ENCODE measurements at regions not wholly inside any gene's neighbourhood (a gene's known extent, or its start where the extent isn't known, plus 50 kb on each side); places are given as distances from the start of the nearest gene placed in this dataset.

GRCh38 chr4:24073948-24074347, 184.1 kb upstream of the PPARGC1A start:
- TF ChIP-seq EZH2phosphoT487 (IDR thresholded peaks at IDR 0.05; ENCODE audit: borderline replicate concordance, low read length), result no peak
- TF ChIP-seq EZH2 (IDR thresholded peaks at IDR 0.05; ENCODE audit: low read length, unreplicated experiment), result no peak
- no peak for TF ChIP-seq CTCF (conservative IDR thresholded peaks at IDR 0.05; ENCODE audit: low read depth, low read length)
- intact Hi-C loops (cut with micrococcal nuclease), result no loop called here
- Histone ChIP-seq H3K9me2 (replicated peaks; ENCODE audit: low read length) (no peaks in the 10 kb centered on the region), H3K27me3 (ENCODE audit: low read length) (no peaks in the 10 kb centered on the region), H3K79me2 (ENCODE audit: low read length) (no peaks in the 10 kb centered on the region), H3K9me3 (ENCODE audit: low read length) (no peaks in the 10 kb centered on the region), H3K27ac (ENCODE audit: low read length) (no peak overlapping the region), H2AFZ (ENCODE audit: low read length) (no peak overlapping the region), H3K36me3 (ENCODE audit: low read depth, low read length) (no peaks in the 10 kb centered on the region), H3K4me3 (ENCODE audit: low read length) (no peak overlapping the region), H3K4me2 (ENCODE audit: low read length) (no peak overlapping the region), H4K20me1 (ENCODE audit: low read length) (no peaks in the 10 kb centered on the region), H3K4me1 (ENCODE audit: insufficient read depth, low read length) (no peaks in the 10 kb centered on the region), H3F3A (ENCODE audit: low read length, unreplicated experiment) (no peaks in the 10 kb centered on the region), H3K9ac (ENCODE audit: low read length) (no peak overlapping the region)
- CTCF ChIA-PET, result no interaction called here
- ATAC-seq, result no peak
- POLR2A ChIA-PET (ENCODE audit: unreplicated experiment), result no interaction called here
- no TSS peak for BruUV-seq (replicated peaks)
- DNase-seq, result no peak

GRCh38 chr4:24071612-24072372, 181.9 kb upstream of the PPARGC1A start:
- DNase-seq (no peak), ATAC-seq (no peak)
- no peaks in the 10 kb centered on the region for H3K27me3 ChIP-seq (ENCODE audit: low read length)
- no peak overlapping the region for H3K27ac ChIP-seq (ENCODE audit: low read length)
- H3K9me2 ChIP-seq (replicated peaks; ENCODE audit: low read length), result no peaks in the 10 kb centered on the region
- H2AFZ ChIP-seq (ENCODE audit: low read length), result no peak overlapping the region
- BruUV-seq (replicated peaks), result no TSS peak
- no peaks in the 10 kb centered on the region for H3K36me3 ChIP-seq (ENCODE audit: low read depth, low read length)
- intact Hi-C loops (cut with micrococcal nuclease), result no loop called here
- no peak overlapping the region for H3K4me2 ChIP-seq (ENCODE audit: low read length)
- no peak overlapping the region for H3K4me3 ChIP-seq (ENCODE audit: low read length)
- ChIA-PET CTCF (no interaction called here), POLR2A (ENCODE audit: unreplicated experiment) (no interaction called here)
- H3K9ac ChIP-seq (ENCODE audit: low read length), result no peak overlapping the region
- H4K20me1 ChIP-seq (ENCODE audit: low read length), result no peaks in the 10 kb centered on the region
- no peaks in the 10 kb centered on the region for H3K79me2 ChIP-seq (ENCODE audit: low read length)
- H3K4me1 ChIP-seq (ENCODE audit: insufficient read depth, low read length), result no peaks in the 10 kb centered on the region
- TF ChIP-seq EZH2 (IDR thresholded peaks at IDR 0.05; ENCODE audit: low read length, unreplicated experiment), result no peak
- TF ChIP-seq EZH2phosphoT487 (IDR thresholded peaks at IDR 0.05; ENCODE audit: borderline replicate concordance, low read length), result no peak
- TF ChIP-seq CTCF (conservative IDR thresholded peaks at IDR 0.05; ENCODE audit: low read depth, low read length), result no peak
- no peaks in the 10 kb centered on the region for H3K9me3 ChIP-seq (ENCODE audit: low read length)
- no peaks in the 10 kb centered on the region for H3F3A ChIP-seq (ENCODE audit: low read length, unreplicated experiment)

- POLR2A ChIA-PET (ENCODE audit: unreplicated experiment), result no interaction called here
Measured at GRCh38 chr4:24070117-24070516, 180.3 kb upstream of the PPARGC1A start.

More at GRCh38 chr4:24070117-24070516, 180.3 kb upstream of the PPARGC1A start:
- Histone ChIP-seq H3K36me3 (ENCODE audit: low read depth, low read length) (no peaks in the 10 kb centered on the region), H3K79me2 (ENCODE audit: low read length) (no peaks in the 10 kb centered on the region), H4K20me1 (ENCODE audit: low read length) (no peaks in the 10 kb centered on the region), H3K27me3 (ENCODE audit: low read length) (no peaks in the 10 kb centered on the region), H3K4me2 (ENCODE audit: low read length) (no peak overlapping the region), H3K9ac (ENCODE audit: low read length) (no peak overlapping the region), H3K9me2 (replicated peaks; ENCODE audit: low read length) (no peaks in the 10 kb centered on the region), H3F3A (ENCODE audit: low read length, unreplicated experiment) (no peaks in the 10 kb centered on the region), H3K9me3 (ENCODE audit: low read length) (no peaks in the 10 kb centered on the region), H3K4me1 (ENCODE audit: insufficient read depth, low read length) (no peaks in the 10 kb centered on the region), H3K27ac (ENCODE audit: low read length) (peak overlapping the region; percentile 52), H3K4me3 (ENCODE audit: low read length) (no peak overlapping the region), H2AFZ (ENCODE audit: low read length) (no peak overlapping the region)
- intact Hi-C loops (cut with micrococcal nuclease), result no loop called here
- ATAC-seq (peak; percentile 67), DNase-seq (peak; percentile 54)
- no TSS peak for BruUV-seq (replicated peaks)
- TF ChIP-seq EZH2 (IDR thresholded peaks at IDR 0.05; ENCODE audit: low read length, unreplicated experiment), result no peak
- no peak for TF ChIP-seq EZH2phosphoT487 (IDR thresholded peaks at IDR 0.05; ENCODE audit: borderline replicate concordance, low read length)
- TF ChIP-seq CTCF (conservative IDR thresholded peaks at IDR 0.05; ENCODE audit: low read depth, low read length), result no peak
- CTCF ChIA-PET, result no interaction called here
